Liver (tissue), 3 donors: ENCODE measurements at regions not wholly inside any gene's neighbourhood (a gene's known extent, or its start where the extent isn't known, plus 50 kb on each side); places are given as distances from the start of the nearest gene placed in this dataset.

ENCODE experiments used
- HNF4G ChIP-seq: IDR thresholded peaks from 2 replicates; pipeline ENCODE4 v1.6.1; 2016; ENCODE audit warnings: antibody characterized with exemption
- TF ChIP-seq, protein P1 (sequence below): fragments of 150-350 bp; IDR thresholded peaks from 2 replicates; pipeline ENCODE4 v1.5.1; 2017; ENCODE audit warnings: improper control_type of control experiment, low read depth, low read length; ENCODE audit not compliant: missing input control
- TF ChIP-seq, protein P2 (sequence below): IDR thresholded peaks from 2 replicates; pipeline ENCODE4 v1.6.1; 2016; ENCODE audit warnings: antibody characterized with exemption
- donor health status: healthy.
- donor health status: healthy.

DNA sequence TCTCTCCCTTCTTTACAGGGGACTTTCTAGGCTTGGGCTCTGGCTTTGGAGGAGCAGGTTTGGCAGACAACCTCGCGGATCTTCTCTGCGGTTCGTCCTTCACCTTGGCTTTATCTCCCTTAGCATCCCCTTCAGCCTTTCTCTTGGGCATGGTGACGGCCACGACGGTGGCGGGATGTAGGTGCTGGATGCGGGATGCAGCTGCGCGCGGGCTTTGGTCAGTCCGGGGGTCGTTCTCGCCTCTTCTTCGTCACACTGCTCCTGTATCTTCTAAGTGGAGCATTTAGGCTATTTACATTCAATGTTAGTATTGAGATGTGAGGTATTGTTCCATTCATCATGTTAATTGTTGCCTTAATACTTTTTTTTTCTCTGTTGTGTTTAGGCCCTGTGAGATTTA, 217.2 kb upstream of the STXBP6 start:
- TF ChIP-seq, protein P1, sequence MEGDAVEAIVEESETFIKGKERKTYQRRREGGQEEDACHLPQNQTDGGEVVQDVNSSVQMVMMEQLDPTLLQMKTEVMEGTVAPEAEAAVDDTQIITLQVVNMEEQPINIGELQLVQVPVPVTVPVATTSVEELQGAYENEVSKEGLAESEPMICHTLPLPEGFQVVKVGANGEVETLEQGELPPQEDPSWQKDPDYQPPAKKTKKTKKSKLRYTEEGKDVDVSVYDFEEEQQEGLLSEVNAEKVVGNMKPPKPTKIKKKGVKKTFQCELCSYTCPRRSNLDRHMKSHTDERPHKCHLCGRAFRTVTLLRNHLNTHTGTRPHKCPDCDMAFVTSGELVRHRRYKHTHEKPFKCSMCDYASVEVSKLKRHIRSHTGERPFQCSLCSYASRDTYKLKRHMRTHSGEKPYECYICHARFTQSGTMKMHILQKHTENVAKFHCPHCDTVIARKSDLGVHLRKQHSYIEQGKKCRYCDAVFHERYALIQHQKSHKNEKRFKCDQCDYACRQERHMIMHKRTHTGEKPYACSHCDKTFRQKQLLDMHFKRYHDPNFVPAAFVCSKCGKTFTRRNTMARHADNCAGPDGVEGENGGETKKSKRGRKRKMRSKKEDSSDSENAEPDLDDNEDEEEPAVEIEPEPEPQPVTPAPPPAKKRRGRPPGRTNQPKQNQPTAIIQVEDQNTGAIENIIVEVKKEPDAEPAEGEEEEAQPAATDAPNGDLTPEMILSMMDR: no peak
- TF ChIP-seq, protein P2, sequence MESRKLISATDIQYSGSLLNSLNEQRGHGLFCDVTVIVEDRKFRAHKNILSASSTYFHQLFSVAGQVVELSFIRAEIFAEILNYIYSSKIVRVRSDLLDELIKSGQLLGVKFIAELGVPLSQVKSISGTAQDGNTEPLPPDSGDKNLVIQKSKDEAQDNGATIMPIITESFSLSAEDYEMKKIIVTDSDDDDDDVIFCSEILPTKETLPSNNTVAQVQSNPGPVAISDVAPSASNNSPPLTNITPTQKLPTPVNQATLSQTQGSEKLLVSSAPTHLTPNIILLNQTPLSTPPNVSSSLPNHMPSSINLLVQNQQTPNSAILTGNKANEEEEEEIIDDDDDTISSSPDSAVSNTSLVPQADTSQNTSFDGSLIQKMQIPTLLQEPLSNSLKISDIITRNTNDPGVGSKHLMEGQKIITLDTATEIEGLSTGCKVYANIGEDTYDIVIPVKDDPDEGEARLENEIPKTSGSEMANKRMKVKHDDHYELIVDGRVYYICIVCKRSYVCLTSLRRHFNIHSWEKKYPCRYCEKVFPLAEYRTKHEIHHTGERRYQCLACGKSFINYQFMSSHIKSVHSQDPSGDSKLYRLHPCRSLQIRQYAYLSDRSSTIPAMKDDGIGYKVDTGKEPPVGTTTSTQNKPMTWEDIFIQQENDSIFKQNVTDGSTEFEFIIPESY: no peak
- TF ChIP-seq HNF4G: no peak
